Type B pancreatic cell (in vitro differentiated cells): ENCODE measurements at regions not wholly inside any gene's neighbourhood (a gene's known extent, or its start where the extent isn't known, plus 50 kb on each side); places are given as distances from the start of the nearest gene placed in this dataset.
"Not testable (repeated sequence)": the region's sequence is repeated elsewhere in the genome, so short reads cannot be mapped to it uniquely, and the experiment has no call there.

Experiments
- DNase-seq: peaks from one replicate; pipeline ENCODE4 v3.0.0; 2021; ENCODE audit warnings: mixed read lengths; ENCODE audit not compliant: unreplicated experiment; ENCODE audit errors: extremely low spot score
- H3K27ac Mint-ChIP-seq: 2 replicates; pipeline ENCODE4 v1.8.0; 2021; ENCODE audit warnings: mild to moderate bottlenecking, mixed read lengths
- H3K27me3 Mint-ChIP-seq: 2 replicates; pipeline ENCODE4 v1.8.0; 2021; ENCODE audit warnings: mixed read lengths
- H3K36me3 Mint-ChIP-seq: 2 replicates; pipeline ENCODE4 v1.8.0; 2021; ENCODE audit warnings: mixed read lengths
- H3K4me1 Mint-ChIP-seq: one replicate; pipeline ENCODE4 v1.8.0; 2021; ENCODE audit warnings: mixed read lengths; ENCODE audit not compliant: unreplicated experiment
- H3K4me3 Mint-ChIP-seq: 2 replicates; pipeline ENCODE4 v1.8.0; 2021; ENCODE audit warnings: mild to moderate bottlenecking, mixed read lengths
- H3K9me3 Mint-ChIP-seq: 2 replicates; pipeline ENCODE4 v1.8.0; 2021; ENCODE audit warnings: mixed read lengths
- CTCF ChIP-seq: fragments of 200-600 bp; sonication (generic); conservative IDR thresholded peaks from 2 replicates; pipeline ENCODE4 v1.5.0; 2021; ENCODE audit warnings: antibody characterized with exemption, mild to moderate bottlenecking

- no peaks in the 10 kb centered on the region for H3K4me1 Mint-ChIP-seq
These were observed 574.5 kb downstream of the SLCO4C1 start for GRCh38 chr5:101721543-101721942.

GRCh38 chr5:101720033-101720432 lies 576.1 kb downstream of the SLCO4C1 start:
- Mint-ChIP-seq H3K27ac (no peak overlapping the region), H3K9me3 (no peaks in the 10 kb centered on the region), H3K27me3 (no peaks in the 10 kb centered on the region), H3K4me1 (no peaks in the 10 kb centered on the region), H3K36me3 (no peaks in the 10 kb centered on the region), H3K4me3 (no peak overlapping the region)
- DNase-seq: no peak
- TF ChIP-seq CTCF: no peak

More at GRCh38 chr5:101721543-101721942, 574.5 kb downstream of the SLCO4C1 start:
- no peak for DNase-seq
- Mint-ChIP-seq H3K27me3 (no peaks in the 10 kb centered on the region), H3K4me3 (no peak overlapping the region), H3K36me3 (no peaks in the 10 kb centered on the region), H3K27ac (no peak overlapping the region), H3K9me3 (no peaks in the 10 kb centered on the region)
- no peak for TF ChIP-seq CTCF

- Mint-ChIP-seq H3K4me1 (no peaks in the 10 kb centered on the region), H3K36me3 (no peaks in the 10 kb centered on the region), H3K27me3 (no peaks in the 10 kb centered on the region), H3K9me3 (no peaks in the 10 kb centered on the region), H3K27ac (no peak overlapping the region), H3K4me3 (no peak overlapping the region)
- DNase-seq: no peak
- TF ChIP-seq CTCF: no peak
These were observed 578.4 kb downstream of the SLCO4C1 start for GRCh38 chr5:101717721-101718120.

- H3K4me1 Mint-ChIP-seq: no peaks in the 10 kb centered on the region
- H3K27me3 Mint-ChIP-seq: no peaks in the 10 kb centered on the region
- no peaks in the 10 kb centered on the region for H3K36me3 Mint-ChIP-seq
- H3K4me3 Mint-ChIP-seq: no peak overlapping the region
- H3K9me3 Mint-ChIP-seq: no peaks in the 10 kb centered on the region
- no peak for TF ChIP-seq CTCF
- H3K27ac Mint-ChIP-seq: no peak overlapping the region
- no peak for DNase-seq
These were observed 579.1 kb downstream of the SLCO4C1 start for GRCh38 chr5:101716941-101717340.

- H3K4me3 Mint-ChIP-seq, H3K27me3 Mint-ChIP-seq, DNase-seq, H3K27ac Mint-ChIP-seq, H3K4me1 Mint-ChIP-seq, H3K36me3 Mint-ChIP-seq, H3K9me3 Mint-ChIP-seq: not testable (repeated sequence)
These were observed 580.3 kb downstream of the SLCO4C1 start for GRCh38 chr5:101715790-101716189.

GRCh38 chr5:101689306-101689705 lies 606.8 kb downstream of the SLCO4C1 start:
- no peak for DNase-seq
- Mint-ChIP-seq H3K36me3 (no peaks in the 10 kb centered on the region), H3K4me3 (no peak overlapping the region), H3K27me3 (no peaks in the 10 kb centered on the region), H3K9me3 (no peaks in the 10 kb centered on the region), H3K27ac (no peak overlapping the region), H3K4me1 (no peaks in the 10 kb centered on the region)
- TF ChIP-seq CTCF: no peak
